ENCODE measurements at regions not wholly inside any gene's neighbourhood (a gene's known extent, or its start where the extent isn't known, plus 50 kb on each side); places are given as distances from the start of the nearest gene placed in this dataset.

DNA sequence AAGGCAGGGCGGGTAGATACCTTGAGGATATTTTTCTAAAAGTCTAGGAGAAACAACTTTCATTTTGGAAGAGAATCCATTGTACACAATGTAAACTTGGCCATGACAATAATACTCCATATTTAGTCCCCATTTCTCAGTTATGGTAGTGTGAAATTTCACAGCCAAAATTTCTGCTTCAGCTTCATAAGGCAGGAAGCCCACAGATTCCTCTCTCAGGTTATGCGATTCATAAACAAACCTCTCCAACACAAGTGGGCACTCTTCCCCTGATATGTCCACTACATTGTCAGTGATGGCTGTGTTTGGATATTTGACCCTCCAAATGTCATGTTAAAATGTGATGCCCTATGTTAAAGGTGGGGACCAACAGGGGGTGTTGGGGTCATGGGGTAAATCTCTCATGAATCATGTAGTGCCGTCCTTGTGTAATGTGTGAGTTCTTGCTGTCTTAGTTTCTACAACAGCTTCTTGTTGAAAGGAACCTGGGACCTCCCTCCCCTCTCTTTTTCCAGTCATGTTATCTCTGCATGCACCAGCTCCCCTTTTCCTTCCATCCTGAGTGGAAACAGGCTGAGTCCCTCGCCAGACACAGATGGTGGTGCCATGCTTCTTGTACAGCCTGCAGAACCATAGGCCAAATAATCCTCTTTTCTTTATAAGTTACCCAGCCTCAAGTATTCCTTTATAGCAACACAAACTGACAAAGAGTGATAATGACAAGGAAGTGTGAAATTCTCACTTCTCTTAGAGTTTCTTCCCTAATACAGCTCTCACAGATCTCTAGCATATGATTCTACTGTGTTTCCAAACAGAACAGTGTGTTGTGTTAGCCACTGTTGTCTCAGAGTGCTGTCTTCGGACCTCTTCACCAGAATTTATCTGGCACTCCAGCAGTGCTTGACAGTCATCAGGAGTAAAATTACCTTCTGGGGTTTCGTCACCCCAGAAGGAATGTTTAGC, 598.4 kb upstream of the GNPDA2 start:
- no peaks in the 10 kb centered on the region for H3K4me1 ChIP-seq
- no peaks in the 10 kb centered on the region for H3K9me3 ChIP-seq
- H3K27ac ChIP-seq = no peak overlapping the region
- no peaks in the 10 kb centered on the region for H3K27me3 ChIP-seq
- TF ChIP-seq POLR2A (IDR thresholded peaks at IDR 0.05) = no peak
- no peak overlapping the region for H3K4me3 ChIP-seq
- no peak for DNase-seq
- no peaks in the 10 kb centered on the region for H3K36me3 ChIP-seq

DNA sequence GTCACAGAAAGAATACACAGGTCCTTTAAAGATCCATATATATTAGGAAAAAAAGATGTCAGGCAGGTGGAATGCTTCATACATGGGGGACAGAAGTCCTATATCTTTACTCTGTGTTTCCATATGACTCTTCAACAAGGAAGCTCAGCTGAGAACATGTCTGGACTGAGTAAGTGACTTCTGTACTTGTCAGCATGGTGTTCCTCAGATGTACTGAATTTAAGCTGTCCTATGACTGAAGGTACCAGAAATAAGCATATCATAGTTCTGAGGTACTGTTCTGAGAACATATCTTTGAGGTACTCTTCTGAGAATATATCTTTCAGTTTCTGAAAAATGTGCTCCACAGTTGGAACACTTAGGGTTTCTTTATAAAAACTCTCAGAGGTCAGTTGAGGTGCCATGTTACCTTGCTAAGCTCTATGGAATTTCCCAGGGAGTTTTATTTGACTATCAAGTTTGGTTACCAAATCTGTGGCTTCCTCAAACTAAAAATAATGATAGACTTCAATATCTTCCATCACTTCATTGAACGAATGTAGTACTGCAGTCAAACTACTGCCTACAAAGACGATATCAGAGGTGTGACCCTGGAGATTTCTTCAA, 597.2 kb upstream of the GNPDA2 start:
- Histone ChIP-seq H3K4me3 (no peak overlapping the region), H3K9me3 (no peaks in the 10 kb centered on the region), H3K36me3 (no peaks in the 10 kb centered on the region), H3K27ac (no peak overlapping the region), H3K4me1 (no peaks in the 10 kb centered on the region), H3K27me3 (no peaks in the 10 kb centered on the region)
- no peak for DNase-seq
- no peak for TF ChIP-seq POLR2A (IDR thresholded peaks at IDR 0.05)
- TF ChIP-seq, protein P1, sequence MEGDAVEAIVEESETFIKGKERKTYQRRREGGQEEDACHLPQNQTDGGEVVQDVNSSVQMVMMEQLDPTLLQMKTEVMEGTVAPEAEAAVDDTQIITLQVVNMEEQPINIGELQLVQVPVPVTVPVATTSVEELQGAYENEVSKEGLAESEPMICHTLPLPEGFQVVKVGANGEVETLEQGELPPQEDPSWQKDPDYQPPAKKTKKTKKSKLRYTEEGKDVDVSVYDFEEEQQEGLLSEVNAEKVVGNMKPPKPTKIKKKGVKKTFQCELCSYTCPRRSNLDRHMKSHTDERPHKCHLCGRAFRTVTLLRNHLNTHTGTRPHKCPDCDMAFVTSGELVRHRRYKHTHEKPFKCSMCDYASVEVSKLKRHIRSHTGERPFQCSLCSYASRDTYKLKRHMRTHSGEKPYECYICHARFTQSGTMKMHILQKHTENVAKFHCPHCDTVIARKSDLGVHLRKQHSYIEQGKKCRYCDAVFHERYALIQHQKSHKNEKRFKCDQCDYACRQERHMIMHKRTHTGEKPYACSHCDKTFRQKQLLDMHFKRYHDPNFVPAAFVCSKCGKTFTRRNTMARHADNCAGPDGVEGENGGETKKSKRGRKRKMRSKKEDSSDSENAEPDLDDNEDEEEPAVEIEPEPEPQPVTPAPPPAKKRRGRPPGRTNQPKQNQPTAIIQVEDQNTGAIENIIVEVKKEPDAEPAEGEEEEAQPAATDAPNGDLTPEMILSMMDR (IDR thresholded peaks at IDR 0.05) = no peak

DNA sequence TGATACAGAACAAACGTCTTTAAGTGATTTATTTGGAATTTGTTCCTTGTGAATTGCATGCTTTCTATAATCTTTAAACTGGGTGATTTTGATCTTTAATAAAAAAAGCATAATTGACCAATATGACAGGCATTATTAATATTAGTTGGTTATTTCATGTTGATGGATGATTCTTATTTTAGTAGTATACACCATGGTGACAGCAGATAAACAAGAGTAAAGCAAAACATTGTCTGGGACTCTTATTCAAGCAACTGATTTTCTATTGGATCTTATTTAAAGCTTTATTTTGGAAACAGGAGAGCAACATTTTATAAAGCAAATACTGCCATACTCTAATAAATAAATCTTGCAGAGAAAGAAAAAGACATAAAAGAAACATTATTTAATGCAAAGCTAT, 591.4 kb upstream of the GNPDA2 start:
- no peak for DNase-seq
- H3K27me3 ChIP-seq = no peaks in the 10 kb centered on the region
- no peaks in the 10 kb centered on the region for H3K4me1 ChIP-seq
- no peaks in the 10 kb centered on the region for H3K9me3 ChIP-seq
- TF ChIP-seq, protein P1 (IDR thresholded peaks at IDR 0.05) = no peak
- TF ChIP-seq POLR2A (IDR thresholded peaks at IDR 0.05) = no peak
- H3K27ac ChIP-seq = no peak overlapping the region
- no peak overlapping the region for H3K4me3 ChIP-seq
- no peaks in the 10 kb centered on the region for H3K36me3 ChIP-seq

DNA sequence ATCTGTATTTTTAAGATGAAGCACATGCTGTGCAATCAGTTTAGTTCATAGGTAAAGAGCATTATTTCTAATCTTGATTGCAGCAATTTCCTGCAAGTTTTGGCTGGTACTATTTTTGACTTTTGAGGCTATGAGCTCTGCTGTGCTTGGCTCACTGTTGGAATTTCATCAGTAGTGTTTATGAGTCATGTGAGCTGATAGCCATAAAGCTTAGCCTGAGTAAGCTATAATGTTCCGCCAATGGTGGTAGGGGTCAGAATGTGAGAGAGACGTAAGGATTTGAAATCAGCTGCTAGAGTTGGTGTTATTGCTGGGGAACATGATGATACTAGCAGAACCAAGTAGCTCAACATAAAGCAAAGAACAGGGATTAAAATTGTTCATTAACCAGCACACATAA, 590.9 kb upstream of the GNPDA2 start:
- no peak overlapping the region for H3K27ac ChIP-seq
- no peaks in the 10 kb centered on the region for H3K4me1 ChIP-seq
- TF ChIP-seq, protein P1 (IDR thresholded peaks at IDR 0.05) = no peak
- no peak for TF ChIP-seq POLR2A (IDR thresholded peaks at IDR 0.05)
- H3K27me3 ChIP-seq = no peaks in the 10 kb centered on the region
- no peak for DNase-seq
- no peaks in the 10 kb centered on the region for H3K36me3 ChIP-seq
- H3K4me3 ChIP-seq = no peak overlapping the region
- H3K9me3 ChIP-seq = no peaks in the 10 kb centered on the region

DNA sequence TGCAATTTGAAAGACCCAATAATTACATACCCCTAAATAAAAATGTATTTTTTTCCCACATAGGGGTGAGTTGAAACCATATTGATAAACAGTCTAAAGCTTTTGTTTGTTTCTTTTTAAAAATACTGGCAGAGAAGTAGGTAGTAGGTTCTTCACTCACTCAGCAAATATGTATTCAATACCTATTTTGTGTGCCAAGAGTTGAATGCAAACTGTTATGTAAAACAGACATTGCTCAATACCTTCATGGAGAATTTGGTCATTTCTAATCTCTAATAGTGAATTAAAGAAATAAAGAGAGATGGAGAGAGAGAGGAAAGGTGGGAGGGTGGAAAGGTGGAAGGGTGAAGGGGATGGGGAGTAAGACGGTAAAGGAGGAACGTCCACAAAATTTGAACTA, 589.9 kb upstream of the GNPDA2 start:
- H3K27ac ChIP-seq = no peak overlapping the region

More for the DNA sequence above, 589.9 kb upstream of the GNPDA2 start:
- H3K27me3 ChIP-seq = no peaks in the 10 kb centered on the region
- H3K4me3 ChIP-seq = no peak overlapping the region
- DNase-seq = no peak
- TF ChIP-seq, protein P1 (IDR thresholded peaks at IDR 0.05) = no peak
- no peak for TF ChIP-seq POLR2A (IDR thresholded peaks at IDR 0.05)
- H3K4me1 ChIP-seq = no peaks in the 10 kb centered on the region
- no peaks in the 10 kb centered on the region for H3K36me3 ChIP-seq
- no peaks in the 10 kb centered on the region for H3K9me3 ChIP-seq

Data from Peyer's patch (tissue), 4 donors.